Erythroblast (primary cell): ENCODE measurements at regions not wholly inside any gene's neighbourhood (a gene's known extent, or its start where the extent isn't known, plus 50 kb on each side); places are given as distances from the start of the nearest gene placed in this dataset.

Experiments used
- GATA1 ChIP-seq: IDR thresholded peaks from 2 replicates; pipeline ENCODE4 v1.6.1; 2011; ENCODE audit warnings: low read depth, mild to moderate bottlenecking, control low read depth, low read length, moderate library complexity
- POLR2A ChIP-seq: IDR thresholded peaks from 2 replicates; pipeline ENCODE4 v1.6.1; 2011; ENCODE audit warnings: mild to moderate bottlenecking, low read length

GRCh38 chr5:4275232-4275631, 679.6 kb downstream of the IRX1 start:
- TF ChIP-seq POLR2A (no peak), GATA1 (no peak)
